ENCODE measurements at regions not wholly inside any gene's neighbourhood (a gene's known extent, or its start where the extent isn't known, plus 50 kb on each side); places are given as distances from the start of the nearest gene placed in this dataset.

DNA sequence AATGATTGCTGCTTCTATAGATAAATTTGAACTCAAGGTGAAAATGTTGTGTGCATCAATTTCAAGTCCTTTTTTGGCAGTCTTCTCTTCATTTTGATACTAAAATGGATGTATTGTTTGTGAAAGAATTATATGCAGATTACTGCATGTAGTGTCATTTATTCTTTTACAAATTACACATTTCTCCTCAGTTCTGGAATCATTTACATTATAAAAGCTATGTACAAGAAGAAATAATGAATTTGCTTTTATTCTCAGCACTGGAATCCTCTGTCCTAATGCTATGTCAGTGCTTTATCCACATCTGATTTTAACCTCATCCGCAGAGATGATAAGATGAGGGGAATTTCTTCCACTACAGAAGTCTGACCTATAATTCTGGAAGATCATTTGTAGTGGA, 220.8 kb upstream of the UBE2E3 start:
- TF ChIP-seq, protein P1, sequence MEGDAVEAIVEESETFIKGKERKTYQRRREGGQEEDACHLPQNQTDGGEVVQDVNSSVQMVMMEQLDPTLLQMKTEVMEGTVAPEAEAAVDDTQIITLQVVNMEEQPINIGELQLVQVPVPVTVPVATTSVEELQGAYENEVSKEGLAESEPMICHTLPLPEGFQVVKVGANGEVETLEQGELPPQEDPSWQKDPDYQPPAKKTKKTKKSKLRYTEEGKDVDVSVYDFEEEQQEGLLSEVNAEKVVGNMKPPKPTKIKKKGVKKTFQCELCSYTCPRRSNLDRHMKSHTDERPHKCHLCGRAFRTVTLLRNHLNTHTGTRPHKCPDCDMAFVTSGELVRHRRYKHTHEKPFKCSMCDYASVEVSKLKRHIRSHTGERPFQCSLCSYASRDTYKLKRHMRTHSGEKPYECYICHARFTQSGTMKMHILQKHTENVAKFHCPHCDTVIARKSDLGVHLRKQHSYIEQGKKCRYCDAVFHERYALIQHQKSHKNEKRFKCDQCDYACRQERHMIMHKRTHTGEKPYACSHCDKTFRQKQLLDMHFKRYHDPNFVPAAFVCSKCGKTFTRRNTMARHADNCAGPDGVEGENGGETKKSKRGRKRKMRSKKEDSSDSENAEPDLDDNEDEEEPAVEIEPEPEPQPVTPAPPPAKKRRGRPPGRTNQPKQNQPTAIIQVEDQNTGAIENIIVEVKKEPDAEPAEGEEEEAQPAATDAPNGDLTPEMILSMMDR (IDR thresholded peaks at IDR 0.05; ENCODE audit: low read length), result no peak
- no peak for TF ChIP-seq EZH2phosphoT487 (IDR thresholded peaks at IDR 0.05; ENCODE audit: low read length)
